COR-L47 (cell line): ENCODE measurements at regions not wholly inside any gene's neighbourhood (a gene's known extent, or its start where the extent isn't known, plus 50 kb on each side); places are given as distances from the start of the nearest gene placed in this dataset.

Source experiments
- DNase-seq: peaks from one replicate; lab custom pipeline; 2025; lab: John Stamatoyannopoulos, UW

- no peak for DNase-seq
These were observed 129.7 kb downstream of the FAXC start for GRCh38 chr6:99219788-99220187.

- no peak for DNase-seq
These were observed 132.5 kb downstream of the FAXC start for GRCh38 chr6:99216959-99217358.

DNA sequence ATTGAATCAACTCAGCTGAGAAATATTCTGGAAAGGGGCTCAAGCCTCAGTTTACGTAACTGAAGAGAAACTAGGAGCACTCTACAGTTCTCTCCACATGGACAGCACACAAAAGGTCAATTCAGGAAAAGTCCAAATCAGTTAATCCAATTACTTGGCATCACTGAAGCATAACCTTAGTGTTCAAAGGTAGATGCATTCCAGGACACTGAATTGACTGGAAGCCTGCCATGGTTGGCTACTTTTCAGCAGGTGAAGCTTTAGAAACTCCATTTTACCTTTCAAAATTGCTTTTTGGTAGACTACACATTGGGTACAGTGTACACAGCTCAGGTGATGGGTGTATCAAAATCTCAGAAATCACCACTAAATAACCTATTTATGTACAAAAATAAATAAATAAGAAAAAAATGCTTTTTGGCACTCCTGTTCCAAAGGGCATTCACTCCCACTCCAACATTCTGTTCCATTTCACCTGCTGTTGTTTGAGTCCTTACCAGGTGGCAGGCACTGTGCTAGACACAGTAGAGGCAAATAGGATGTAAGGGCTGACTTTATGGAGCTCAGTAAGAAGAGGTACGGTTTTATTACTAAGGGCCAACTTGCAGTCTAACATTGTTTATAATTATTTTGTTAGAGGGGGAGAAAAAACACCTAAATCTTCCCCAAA lies 153.4 kb downstream of the FAXC start:
- DNase-seq: no peak

DNA sequence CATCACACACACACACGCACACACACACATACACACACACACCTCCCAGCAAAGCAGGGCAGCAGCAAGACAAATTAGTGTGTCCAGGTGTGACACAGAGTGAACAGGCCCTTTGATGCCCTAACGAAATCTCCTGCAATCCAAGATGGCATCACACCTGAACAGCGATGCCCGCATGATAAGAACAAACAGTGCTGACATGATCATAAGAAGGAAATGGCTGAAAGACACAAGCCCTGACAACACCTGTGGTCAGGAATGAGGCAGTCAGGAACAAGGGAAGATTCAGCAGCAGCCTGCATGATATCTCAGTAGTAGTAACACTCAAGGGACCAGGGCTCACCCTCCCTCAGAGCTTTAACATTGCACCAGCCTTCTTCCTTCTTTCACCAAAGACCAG lies 156.9 kb downstream of the FAXC start:
- DNase-seq: no peak

DNA sequence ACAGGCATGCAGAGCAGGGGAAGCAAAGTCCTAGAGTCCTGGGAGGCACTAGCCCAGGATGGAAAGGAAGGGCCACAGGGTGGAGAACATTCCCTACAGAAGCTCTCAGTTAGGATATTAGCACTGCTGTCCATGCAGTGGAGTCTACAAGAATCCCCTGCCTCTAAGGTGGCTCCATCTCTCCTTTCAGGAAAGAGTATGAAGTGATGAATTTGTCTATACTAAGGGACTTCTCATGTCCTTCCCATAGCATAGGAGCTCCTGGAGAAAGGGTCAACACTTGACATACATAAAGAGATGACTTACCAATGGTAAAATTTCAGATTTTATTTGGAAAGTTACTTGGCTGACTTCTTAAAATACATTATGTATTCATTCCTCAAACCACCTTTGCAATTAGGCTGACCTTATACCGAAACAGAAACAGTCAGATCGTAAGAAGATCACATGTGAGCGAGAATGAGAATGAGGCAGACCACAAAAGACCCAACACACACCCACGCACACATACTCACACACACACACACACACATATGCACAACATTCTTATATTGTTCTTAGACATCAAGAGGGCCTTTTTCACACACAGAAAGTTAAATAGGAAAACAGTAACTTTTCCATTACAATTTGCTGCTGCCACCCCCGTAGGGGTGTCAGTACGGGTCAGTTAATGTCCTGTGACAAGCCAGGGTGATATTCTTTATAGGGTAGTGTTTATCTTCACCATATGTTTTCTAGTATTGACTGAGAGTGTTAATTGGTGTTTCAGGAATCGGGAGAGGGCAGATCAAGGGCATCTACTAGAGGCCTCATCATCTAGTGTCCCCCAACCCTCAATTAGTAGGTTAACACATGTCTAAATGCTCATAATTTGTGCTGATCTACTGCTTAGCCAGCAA lies 159.4 kb downstream of the FAXC start:
- DNase-seq: no peak

DNA sequence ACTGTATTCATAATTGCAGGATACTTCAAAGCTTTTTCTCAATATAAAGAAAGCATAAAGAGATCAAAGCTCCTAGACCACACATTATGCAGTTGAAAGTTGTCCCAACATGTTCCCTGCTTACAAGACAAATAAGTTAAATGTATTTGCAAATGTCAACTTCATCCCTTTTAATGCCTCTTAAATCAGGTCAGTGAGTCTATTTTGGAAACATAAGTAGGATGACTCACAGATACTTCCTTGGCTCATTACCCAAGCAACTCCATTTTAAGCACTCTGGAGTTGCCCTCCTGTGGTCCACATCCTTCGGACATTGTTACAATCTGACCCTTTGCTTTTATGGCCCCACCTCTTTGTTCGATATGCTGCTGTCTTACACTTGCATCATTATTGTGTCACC lies 162.0 kb downstream of the FAXC start:
- DNase-seq: no peak

DNA sequence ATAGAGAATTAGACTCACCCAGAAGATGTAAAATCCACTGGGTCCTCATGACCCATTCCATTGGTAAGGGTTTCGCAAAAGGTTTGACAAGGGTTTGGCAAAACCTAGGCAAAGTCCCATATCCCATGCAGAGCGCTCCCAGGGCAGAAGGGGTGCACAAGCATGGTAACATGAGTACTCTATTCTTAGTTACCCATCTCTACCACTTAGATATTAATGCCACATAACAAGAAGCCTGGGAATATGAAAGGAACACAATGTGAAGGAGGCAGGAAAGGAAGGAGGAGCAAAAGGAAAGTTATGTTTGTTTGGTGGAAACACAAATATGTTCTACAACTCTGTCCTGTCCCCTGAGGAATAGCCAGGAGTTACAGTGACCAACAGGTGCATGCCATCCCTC lies 163.1 kb downstream of the FAXC start:
- DNase-seq: no peak

GRCh38 chr6:99185525-99185924 lies 163.9 kb downstream of the FAXC start:
- peak; percentile 59 for DNase-seq

- no peak for DNase-seq
These were observed 164.8 kb downstream of the FAXC start for GRCh38 chr6:99184696-99185095.

- DNase-seq: no peak
These were observed 166.4 kb downstream of the FAXC start for GRCh38 chr6:99183066-99183465.

DNA sequence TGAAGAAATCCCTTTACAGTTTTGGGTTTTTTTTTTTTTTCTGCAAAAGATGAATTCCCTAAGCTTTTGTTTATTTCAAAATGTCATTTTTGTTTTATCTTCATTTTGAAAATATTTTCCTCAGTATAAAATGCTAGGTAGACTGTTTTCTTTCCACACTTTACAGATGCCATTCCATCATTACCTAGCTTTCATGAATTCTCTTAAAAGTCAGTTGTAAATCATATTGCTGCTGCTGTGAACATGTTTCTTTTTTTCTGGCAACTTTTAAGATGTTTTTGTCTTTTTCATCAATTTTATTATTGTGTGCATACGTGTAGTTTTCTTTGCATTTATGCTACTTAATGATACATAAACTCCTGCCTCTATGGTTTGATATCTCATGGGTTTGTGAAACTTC lies 168.3 kb downstream of the FAXC start:
- no peak for DNase-seq

DNA sequence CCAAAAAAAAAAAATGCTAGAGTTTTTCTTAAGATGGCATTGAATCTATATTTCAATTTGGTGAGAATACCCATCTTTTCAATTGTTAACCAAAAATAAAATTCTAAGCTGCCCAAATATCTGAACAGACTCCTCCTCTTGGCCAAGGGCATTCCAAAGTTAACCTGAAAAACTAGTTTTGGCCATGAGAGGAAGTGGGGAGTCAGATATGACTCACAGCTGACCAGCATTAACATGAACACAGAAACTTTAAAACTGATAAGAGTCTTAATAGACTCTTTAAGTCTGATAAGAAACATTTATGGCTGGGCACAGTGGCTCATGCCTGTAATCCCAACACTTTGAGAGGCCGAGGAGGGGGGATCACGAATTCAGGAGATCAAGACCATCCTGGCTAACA lies 171.3 kb downstream of the FAXC start:
- no peak for DNase-seq

DNA sequence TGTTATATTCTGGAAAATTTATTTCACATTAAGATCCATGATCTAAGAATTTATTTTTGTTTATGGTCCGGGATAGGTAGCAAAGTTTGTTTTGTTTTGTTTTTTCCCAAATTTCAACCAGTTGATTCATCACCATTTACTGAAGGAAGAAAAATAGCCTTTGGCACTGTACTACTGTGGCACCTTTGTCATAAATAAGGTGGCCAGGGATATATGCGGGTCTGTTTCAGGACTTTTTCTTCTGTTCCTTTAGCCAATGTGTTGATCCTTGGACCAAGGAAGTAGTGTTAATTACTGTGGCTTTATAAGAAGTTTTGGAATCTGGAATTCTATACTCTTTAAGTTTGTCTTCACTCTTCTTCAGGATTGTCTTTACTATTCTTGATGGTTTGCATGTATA lies 171.7 kb downstream of the FAXC start:
- no peak for DNase-seq

- no peak for DNase-seq
These were observed 183.6 kb downstream of the FAXC start for GRCh38 chr6:99165838-99166237.

DNA sequence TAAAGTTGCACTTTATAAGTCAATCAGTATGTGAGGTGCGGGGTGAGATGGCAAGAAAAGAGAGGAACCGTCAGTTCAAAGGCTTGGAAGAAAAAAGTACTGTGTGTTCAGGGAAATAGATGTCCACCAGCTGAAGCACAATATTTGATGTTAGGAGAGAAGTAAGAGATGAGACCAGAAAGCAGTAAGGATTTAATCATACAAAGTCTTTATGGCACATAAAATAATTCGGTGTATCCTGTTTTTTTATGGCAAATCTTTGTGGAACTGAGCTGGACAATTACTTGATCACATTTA lies 197.2 kb downstream of the FAXC start:
- no peak for DNase-seq

DNA sequence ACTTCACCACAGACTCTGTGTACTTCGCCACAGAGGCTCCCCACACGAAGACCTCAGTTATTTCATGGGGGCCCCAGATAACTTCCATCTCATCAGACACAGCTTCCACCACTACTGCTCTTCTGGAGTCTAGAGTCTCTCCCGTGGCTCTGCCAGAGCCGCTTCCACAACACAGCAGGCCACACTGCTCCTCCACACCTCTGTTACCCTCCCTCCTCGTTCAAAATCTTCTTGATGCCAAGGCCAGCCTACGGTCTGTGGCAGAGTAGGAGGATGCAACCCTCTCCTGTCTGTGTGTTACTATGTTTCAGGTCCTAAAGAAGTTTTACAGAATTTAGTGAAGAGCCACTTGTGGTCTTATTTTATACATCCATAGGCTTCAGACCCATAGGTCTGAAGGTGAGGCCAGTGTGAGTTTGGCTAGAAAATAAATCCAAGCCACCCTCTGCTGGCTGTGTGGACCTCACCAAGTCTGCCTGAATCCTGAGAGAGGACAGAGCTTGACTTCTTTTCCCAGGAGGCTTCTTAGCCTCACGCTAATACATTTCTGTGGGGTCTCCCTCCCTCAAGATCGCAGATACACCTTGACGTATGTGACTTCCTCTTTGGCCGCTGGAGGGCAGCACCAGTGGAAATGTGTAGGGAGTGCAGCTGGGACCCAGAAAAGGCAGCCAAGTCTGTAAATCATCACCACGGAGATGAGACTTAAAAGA lies 197.7 kb downstream of the FAXC start:
- peak; percentile 22 for DNase-seq

DNA sequence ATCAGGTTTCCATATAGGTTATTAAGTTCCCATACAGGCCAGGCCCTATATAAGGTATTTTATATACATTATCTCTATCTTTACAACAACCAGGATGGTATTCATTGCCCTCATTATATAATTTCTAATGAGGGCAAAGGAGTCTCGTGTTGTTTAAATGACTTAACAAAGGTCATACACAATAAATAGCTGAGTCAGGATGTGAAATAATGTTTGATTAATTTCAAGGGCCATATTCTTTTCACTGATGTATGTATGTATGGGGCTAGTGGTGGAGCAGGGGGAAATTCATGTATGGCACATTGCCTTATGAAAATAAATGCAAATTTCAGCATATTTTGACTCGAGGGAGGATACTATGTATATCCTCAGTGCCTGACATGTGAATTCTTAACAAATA lies 200.7 kb downstream of the FAXC start:
- no peak for DNase-seq

DNA sequence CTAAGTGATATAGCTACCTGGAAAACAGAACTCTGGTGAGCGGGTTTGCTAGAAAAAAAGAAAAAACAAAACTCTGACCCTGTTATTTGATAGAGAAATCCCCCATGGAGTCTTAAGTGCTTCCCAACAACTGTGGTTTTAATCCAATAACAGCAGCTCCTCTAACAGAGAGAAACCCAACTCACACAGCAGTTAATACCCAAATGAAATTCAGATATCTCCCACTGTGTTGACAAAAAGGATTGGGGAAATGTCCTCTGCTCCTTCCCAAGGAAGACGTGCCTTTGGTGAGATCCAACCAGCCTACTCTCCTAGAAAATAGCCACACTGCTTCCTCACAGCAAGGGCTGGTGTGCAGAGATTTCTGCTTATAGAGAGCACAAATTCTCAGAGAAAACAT lies 200.4 kb upstream of the FBXL4 start:
- no peak for DNase-seq

GRCh38 chr6:99147206-99147605 lies 199.5 kb upstream of the FBXL4 start:
- no peak for DNase-seq

- DNase-seq: no peak
These were observed 199.0 kb upstream of the FBXL4 start for GRCh38 chr6:99146711-99147110.

DNA sequence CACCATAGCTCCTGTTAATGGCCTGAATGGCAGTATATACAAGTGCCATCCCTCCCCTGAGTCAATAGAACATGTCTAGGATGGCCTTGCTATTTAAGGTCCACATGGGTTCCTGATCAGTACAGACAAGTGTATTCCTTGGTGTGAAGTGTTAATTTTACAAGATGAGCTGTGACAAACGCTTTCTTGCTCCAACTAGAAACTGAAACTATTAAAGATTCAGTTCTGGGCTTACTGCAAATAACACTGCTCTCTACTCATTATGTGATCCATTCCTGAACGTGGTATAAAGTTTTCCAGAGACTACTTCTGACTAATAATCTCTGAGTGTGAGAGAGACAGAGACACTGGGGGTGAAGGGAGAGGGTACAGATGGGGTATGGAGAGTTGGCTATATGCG lies 198.0 kb upstream of the FBXL4 start:
- no peak for DNase-seq

- no peak for DNase-seq
These were observed 195.5 kb upstream of the FBXL4 start for GRCh38 chr6:99143108-99143861.
